Gastrocnemius medialis (tissue), 4 donors: ENCODE measurements at regions not wholly inside any gene's neighbourhood (a gene's known extent, or its start where the extent isn't known, plus 50 kb on each side); places are given as distances from the start of the nearest gene placed in this dataset.

Experiments used
- ATAC-seq, 2 donors: fragments of 150-250 bp; one replicate each; pipeline ENCODE4 v1.9.1; 2016
- DNase-seq, 2 donors: peaks; one replicate each; pipeline ENCODE4 v3.0.0-alpha.2; 2019
- H3K27ac ChIP-seq, 4 donors: fragments of 200-600 bp; sonication (generic); 1 replicate in 1 of 4; 2 replicates in 3 of 4; pipeline ENCODE4 v1.5.1; 2016 to 2018; ENCODE audit warnings: mild to moderate bottlenecking in 2 of 4, moderate library complexity in 1 of 4
- H3K27me3 ChIP-seq, 3 donors: fragments of 200-600 bp; sonication (generic) in 2 of 3; 1 replicate in 1 of 3; 2 replicates in 2 of 3; pipeline versions ENCODE4 v1.5.1 to v1.6.0; 2016 to 2019; ENCODE audit warnings: mild to moderate bottlenecking in 1 of 3, moderate library complexity in 1 of 3
- H3K36me3 ChIP-seq, 2 donors: fragments of 200-600 bp; sonication (generic) in 1 of 2; one replicate each; pipeline ENCODE4 v1.5.1; 2017 to 2018
- H3K4me1 ChIP-seq, 2 donors: fragments of 200-600 bp; sonication (generic) in 1 of 2; one replicate each; pipeline ENCODE4 v1.5.1; 2016 to 2017; ENCODE audit warnings: mild to moderate bottlenecking in 2 of 2
- H3K4me3 ChIP-seq, 4 donors: fragments of 200-600 bp; sonication (generic) in 3 of 4; 1 replicate in 1 of 4; 2 replicates in 3 of 4; pipeline ENCODE4 v1.5.1; 2016 to 2019; ENCODE audit warnings: mild to moderate bottlenecking in 2 of 4
- H3K9me3 ChIP-seq, 3 donors: fragments of 200-600 bp; sonication (generic) in 2 of 3; 1 replicate in 1 of 3; 2 replicates in 2 of 3; pipeline ENCODE4 v1.5.1; 2016 to 2019
- CTCF ChIP-seq, 5 experiments: fragments of 450-650 bp in 3 of 5; fragments of 200-600 bp in 2 of 5; sonication (generic) in 2 of 5; IDR thresholded peaks in 4 of 5; conservative IDR thresholded peaks in 1 of 5; 1 replicate in 4 of 5; 2 replicates in 1 of 5; pipeline ENCODE4 v1.5.1; 2016 to 2019; ENCODE audit warnings: antibody characterized with exemption in 5 of 5, mild to moderate bottlenecking in 3 of 5, moderate library complexity in 3 of 5
- POLR2A ChIP-seq, 2 donors: fragments of 450-650 bp; IDR thresholded peaks; one replicate each; pipeline ENCODE4 v1.6.1; 2017; ENCODE audit warnings: antibody characterized with exemption in 2 of 2, mild to moderate bottlenecking in 2 of 2, moderate library complexity in 2 of 2
- in situ Hi-C, 4 donors: fragments of 200-750 bp; cut with MboI; loops; one replicate each; pipeline versions ENCODE4 v1.15.0 to v1.8.0; 2017; ENCODE audit warnings: low sequenced_read_pairs in 4 of 4
- intact Hi-C: fragments of 100-400 bp; cut with DNase I; formaldehyde crosslinking; loops from one replicate; pipeline ENCODE4 v1.15.1; 2023; ENCODE audit warnings: low total_unique reads

DNA sequence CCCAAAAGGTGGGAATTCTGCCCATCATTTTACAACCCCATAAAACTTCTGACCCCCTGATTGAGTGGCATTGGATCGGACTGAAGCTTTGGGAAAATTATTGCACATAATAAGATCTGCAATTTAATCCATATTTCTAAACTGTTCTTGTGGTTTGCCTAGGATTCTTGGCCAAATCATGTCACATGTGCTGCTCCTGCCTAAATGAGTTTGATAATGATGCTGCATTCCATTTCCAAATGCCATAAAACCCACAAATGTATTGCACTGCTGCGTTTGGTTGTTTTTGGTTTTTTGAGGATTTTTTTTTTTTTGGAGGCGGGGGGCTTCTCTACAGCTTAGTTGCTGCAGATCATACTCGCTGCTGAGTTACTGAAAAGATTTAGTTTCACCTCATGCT, 153.6 kb downstream of the QDPR start:
- no peak overlapping the region for H3K27ac ChIP-seq
- intact Hi-C loops = no loop called here
- ATAC-seq (no peak), DNase-seq (no peak)
- H3K9me3 ChIP-seq = no peaks in the 10 kb centered on the region
- H3K27me3 ChIP-seq = no peaks in the 10 kb centered on the region
- TF ChIP-seq POLR2A (IDR thresholded peaks at IDR 0.05) (no peak), CTCF (IDR thresholded peaks at IDR 0.05 in 4 of 5, conservative IDR thresholded peaks at IDR 0.05 in 1 of 5) (no peak)
- H3K4me3 ChIP-seq = no peak overlapping the region
- H3K4me1 ChIP-seq = no peaks in the 10 kb centered on the region
- in situ Hi-C loops = no loop called here
- no peaks in the 10 kb centered on the region for H3K36me3 ChIP-seq

DNA sequence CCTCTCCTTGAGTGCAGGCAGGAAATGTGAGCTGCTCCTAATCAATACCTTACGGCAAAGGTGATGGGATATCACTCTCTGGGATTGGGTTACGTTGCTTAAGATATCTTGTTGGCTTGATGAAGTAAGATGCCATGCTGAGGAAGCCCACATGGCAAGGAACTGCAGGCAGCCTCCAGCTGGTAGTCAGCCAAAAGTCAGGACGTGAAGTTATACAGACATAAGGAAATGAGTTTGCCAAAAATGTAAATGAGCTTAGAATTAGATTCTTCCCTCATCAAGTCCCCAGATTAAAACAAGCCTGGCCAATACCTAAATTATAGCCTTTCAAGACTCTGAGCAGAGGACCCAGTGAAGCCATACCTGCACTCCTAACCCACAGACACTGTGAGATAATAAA, 155.0 kb downstream of the QDPR start:
- Histone ChIP-seq H3K4me3 (no peak overlapping the region), H3K27ac (no peak overlapping the region), H3K9me3 (no peaks in the 10 kb centered on the region), H3K4me1 (no peaks in the 10 kb centered on the region), H3K36me3 (no peaks in the 10 kb centered on the region), H3K27me3 (no peaks in the 10 kb centered on the region)
- ATAC-seq (no peak), DNase-seq (no peak)
- TF ChIP-seq POLR2A (IDR thresholded peaks at IDR 0.05) (no peak), CTCF (IDR thresholded peaks at IDR 0.05 in 4 of 5, conservative IDR thresholded peaks at IDR 0.05 in 1 of 5) (no peak)
- in situ Hi-C loops (no loop called here), intact Hi-C loops (no loop called here)

- in situ Hi-C loops (no loop called here), intact Hi-C loops (no loop called here)
- no peaks in the 10 kb centered on the region for H3K9me3 ChIP-seq
- H3K27ac ChIP-seq = no peak overlapping the region
- H3K27me3 ChIP-seq = no peaks in the 10 kb centered on the region
- no peak for ATAC-seq
- TF ChIP-seq POLR2A (IDR thresholded peaks at IDR 0.05) (no peak), CTCF (IDR thresholded peaks at IDR 0.05 in 4 of 5, conservative IDR thresholded peaks at IDR 0.05 in 1 of 5) (no peak)
- no peaks in the 10 kb centered on the region for H3K36me3 ChIP-seq
- no peak overlapping the region for H3K4me3 ChIP-seq
- no peak for DNase-seq
- H3K4me1 ChIP-seq = no peaks in the 10 kb centered on the region
These were observed 159.5 kb downstream of the QDPR start for GRCh38 chr4:17352357-17352756.

GRCh38 chr4:17347445-17347844, 164.4 kb downstream of the QDPR start:
- intact Hi-C loops = no loop called here
- no peak for DNase-seq
- no peak for ATAC-seq

More at GRCh38 chr4:17347445-17347844, 164.4 kb downstream of the QDPR start:
- Histone ChIP-seq H3K9me3 (no peaks in the 10 kb centered on the region), H3K4me1 (no peaks in the 10 kb centered on the region), H3K27me3 (no peaks in the 10 kb centered on the region), H3K27ac (no peak overlapping the region), H3K4me3 (no peak overlapping the region), H3K36me3 (no peaks in the 10 kb centered on the region)
- in situ Hi-C loops = loop anchor here in 1 of 4 donors (25.0 kb wide), 1 partner anchor 1060 kb away; no protein-coding TSS in a partner anchor
- no peak for TF ChIP-seq POLR2A (IDR thresholded peaks at IDR 0.05)
- TF ChIP-seq CTCF (IDR thresholded peaks at IDR 0.05 in 4 of 5, conservative IDR thresholded peaks at IDR 0.05 in 1 of 5) = peak in 1 of 5 experiments; percentile 28
